Neural crest cell (in vitro differentiated cells): ENCODE measurements at regions not wholly inside any gene's neighbourhood (a gene's known extent, or its start where the extent isn't known, plus 50 kb on each side); places are given as distances from the start of the nearest gene placed in this dataset.
A peak's percentile ranks its signal among the peaks of the same experiment; 100 is the strongest.

Experiments
- DNase-seq: peaks from one replicate; pipeline ENCODE4 v3.0.0; 2021; ENCODE audit warnings: low read depth, mixed read lengths, low spot score
- H3K27ac Mint-ChIP-seq: one replicate; pipeline ENCODE4 v1.8.0; 2021; ENCODE audit warnings: mild to moderate bottlenecking, mixed read lengths; ENCODE audit not compliant: unreplicated experiment
- H3K27me3 Mint-ChIP-seq: 2 replicates; pipeline ENCODE4 v1.8.0; 2021; ENCODE audit warnings: low read depth, mild to moderate bottlenecking, mixed read lengths
- H3K36me3 Mint-ChIP-seq: 2 replicates; pipeline ENCODE4 v1.8.0; 2021; ENCODE audit warnings: low read depth, mild to moderate bottlenecking, mixed read lengths
- H3K4me1 Mint-ChIP-seq: 2 replicates; pipeline ENCODE4 v1.8.0; 2021; ENCODE audit warnings: mixed read lengths
- H3K4me3 Mint-ChIP-seq: one replicate; pipeline ENCODE4 v1.8.0; 2021; ENCODE audit warnings: mild to moderate bottlenecking, mixed read lengths
- H3K9me3 Mint-ChIP-seq: 2 replicates; pipeline ENCODE4 v1.8.0; 2021; ENCODE audit warnings: mixed read lengths
- TF ChIP-seq, protein P1 (sequence below): fragments of 200-600 bp; sonication (generic); conservative IDR thresholded peaks from 2 replicates; pipeline ENCODE4 v1.5.0; 2021; ENCODE audit warnings: antibody characterized with exemption, mild to moderate bottlenecking

DNA sequence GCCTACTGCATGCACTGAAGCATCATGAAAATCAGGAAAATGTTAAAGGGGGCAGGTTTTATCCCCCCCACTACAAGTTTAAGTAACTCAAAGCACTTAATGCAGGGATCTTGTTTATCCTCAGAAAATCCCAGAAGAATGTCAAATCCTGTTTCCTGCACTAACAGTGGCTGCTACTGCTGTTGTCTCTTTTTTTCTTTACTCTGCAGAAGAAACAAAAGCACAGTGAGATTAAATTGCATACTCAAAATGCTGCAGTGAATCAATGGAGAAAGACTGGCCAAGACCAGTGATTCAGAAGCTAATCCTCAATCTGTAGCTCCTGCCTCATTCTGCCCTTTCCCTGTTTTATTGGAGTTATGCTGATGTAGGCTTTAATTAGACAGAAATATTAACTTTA lies 332.3 kb upstream of the FIGN start:
- DNase-seq, result no peak
- no peak overlapping the region for H3K27ac Mint-ChIP-seq
- H3K4me1 Mint-ChIP-seq, result peaks cover 8% of the 10 kb centered on the region
- H3K4me3 Mint-ChIP-seq, result no peak overlapping the region
- H3K36me3 Mint-ChIP-seq, result no peaks in the 10 kb centered on the region
- TF ChIP-seq, protein P1, sequence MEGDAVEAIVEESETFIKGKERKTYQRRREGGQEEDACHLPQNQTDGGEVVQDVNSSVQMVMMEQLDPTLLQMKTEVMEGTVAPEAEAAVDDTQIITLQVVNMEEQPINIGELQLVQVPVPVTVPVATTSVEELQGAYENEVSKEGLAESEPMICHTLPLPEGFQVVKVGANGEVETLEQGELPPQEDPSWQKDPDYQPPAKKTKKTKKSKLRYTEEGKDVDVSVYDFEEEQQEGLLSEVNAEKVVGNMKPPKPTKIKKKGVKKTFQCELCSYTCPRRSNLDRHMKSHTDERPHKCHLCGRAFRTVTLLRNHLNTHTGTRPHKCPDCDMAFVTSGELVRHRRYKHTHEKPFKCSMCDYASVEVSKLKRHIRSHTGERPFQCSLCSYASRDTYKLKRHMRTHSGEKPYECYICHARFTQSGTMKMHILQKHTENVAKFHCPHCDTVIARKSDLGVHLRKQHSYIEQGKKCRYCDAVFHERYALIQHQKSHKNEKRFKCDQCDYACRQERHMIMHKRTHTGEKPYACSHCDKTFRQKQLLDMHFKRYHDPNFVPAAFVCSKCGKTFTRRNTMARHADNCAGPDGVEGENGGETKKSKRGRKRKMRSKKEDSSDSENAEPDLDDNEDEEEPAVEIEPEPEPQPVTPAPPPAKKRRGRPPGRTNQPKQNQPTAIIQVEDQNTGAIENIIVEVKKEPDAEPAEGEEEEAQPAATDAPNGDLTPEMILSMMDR, result no peak
- no peaks in the 10 kb centered on the region for H3K27me3 Mint-ChIP-seq
- peaks cover 3% of the 10 kb centered on the region for H3K9me3 Mint-ChIP-seq

- H3K4me1 Mint-ChIP-seq, result peaks cover 13% of the 10 kb centered on the region
- H3K27ac Mint-ChIP-seq, result no peak overlapping the region
- H3K4me3 Mint-ChIP-seq, result no peak overlapping the region
- H3K27me3 Mint-ChIP-seq, result no peaks in the 10 kb centered on the region
- no peaks in the 10 kb centered on the region for H3K36me3 Mint-ChIP-seq
- TF ChIP-seq, protein P1, result no peak
- DNase-seq, result no peak
- H3K9me3 Mint-ChIP-seq, result no peaks in the 10 kb centered on the region
Measured at GRCh38 chr2:164066095-164066494, 330.3 kb upstream of the FIGN start.

GRCh38 chr2:164065038-164065437 lies 329.2 kb upstream of the FIGN start:
- Mint-ChIP-seq H3K4me1 (peaks cover 21% of the 10 kb centered on the region), H3K9me3 (no peaks in the 10 kb centered on the region)
- TF ChIP-seq, protein P1, result no peak

DNA sequence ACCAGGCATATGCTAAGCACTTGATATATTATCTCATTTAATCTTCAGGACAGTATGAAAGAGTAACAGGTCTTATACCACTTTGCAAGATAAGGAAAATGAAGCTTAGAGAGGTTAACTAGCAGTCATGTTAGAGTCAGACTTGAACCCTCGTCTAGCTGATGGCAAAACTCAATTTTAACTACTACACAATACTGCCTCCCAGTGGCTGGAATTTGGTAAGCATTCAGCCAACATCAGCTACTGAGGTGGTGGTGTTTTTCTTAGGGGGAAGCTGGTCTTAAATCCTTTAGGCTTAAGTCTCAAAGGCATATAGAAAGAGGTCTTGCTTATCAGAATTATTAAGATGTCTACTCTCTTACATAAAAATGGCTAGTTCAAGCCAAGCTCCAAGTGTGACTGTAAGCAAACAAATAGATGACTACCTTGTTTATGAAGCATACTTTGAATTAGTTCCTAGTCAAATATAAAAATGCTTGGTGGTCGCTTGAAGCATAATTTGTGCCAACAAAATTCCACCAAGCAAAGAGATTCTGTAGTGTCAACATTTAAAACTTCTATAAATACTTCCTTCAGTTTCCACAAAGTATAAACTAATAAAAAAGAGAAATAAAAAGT lies 325.4 kb upstream of the FIGN start:
- Mint-ChIP-seq H3K36me3 (no peaks in the 10 kb centered on the region), H3K27me3 (no peaks in the 10 kb centered on the region), H3K9me3 (no peaks in the 10 kb centered on the region), H3K27ac (no peak overlapping the region), H3K4me3 (no peak overlapping the region), H3K4me1 (peaks cover 35% of the 10 kb centered on the region)
- peak; percentile 53 for DNase-seq
- TF ChIP-seq, protein P1, result peak; percentile 72

More at GRCh38 chr2:164065038-164065437, 329.2 kb upstream of the FIGN start:
- H3K27ac Mint-ChIP-seq, result no peak overlapping the region
- H3K36me3 Mint-ChIP-seq, result no peaks in the 10 kb centered on the region
- DNase-seq, result no peak
- no peak overlapping the region for H3K4me3 Mint-ChIP-seq
- no peaks in the 10 kb centered on the region for H3K27me3 Mint-ChIP-seq

GRCh38 chr2:164060031-164060430 lies 324.2 kb upstream of the FIGN start:
- Mint-ChIP-seq H3K4me1 (peaks cover 35% of the 10 kb centered on the region), H3K27me3 (no peaks in the 10 kb centered on the region), H3K9me3 (no peaks in the 10 kb centered on the region), H3K27ac (no peak overlapping the region), H3K4me3 (no peak overlapping the region), H3K36me3 (no peaks in the 10 kb centered on the region)
- DNase-seq, result no peak
- TF ChIP-seq, protein P1, result no peak
